ENCODE measurements at regions not wholly inside any gene's neighbourhood (a gene's known extent, or its start where the extent isn't known, plus 50 kb on each side); places are given as distances from the start of the nearest gene placed in this dataset.

- no peak overlapping the region for H3K4me3 ChIP-seq (ENCODE audit: low read length)
- TF ChIP-seq CTCF (conservative IDR thresholded peaks at IDR 0.05; ENCODE audit: low read length), result no peak
- DNase-seq (ENCODE audit: low read depth), result no peak
These were observed 103.3 kb upstream of the SERTM1 start for GRCh38 chr13:36570489-36570888.

- DNase-seq (ENCODE audit: low read depth), result no peak
- H3K4me3 ChIP-seq (ENCODE audit: low read length), result no peak overlapping the region
- TF ChIP-seq CTCF (conservative IDR thresholded peaks at IDR 0.05; ENCODE audit: low read length), result no peak
These were observed 102.4 kb upstream of the SERTM1 start for GRCh38 chr13:36571444-36571843.

- DNase-seq (ENCODE audit: low read depth), result no peak
- no peak overlapping the region for H3K4me3 ChIP-seq (ENCODE audit: low read length)
These were observed 90.8 kb upstream of the SERTM1 start for GRCh38 chr13:36582977-36583376.

GRCh38 chr13:36599641-36600040 is 74.2 kb upstream of the SERTM1 start:
- DNase-seq (ENCODE audit: low read depth), result no peak
- no peak for TF ChIP-seq CTCF (conservative IDR thresholded peaks at IDR 0.05; ENCODE audit: low read length)
- H3K4me3 ChIP-seq (ENCODE audit: low read length), result no peak overlapping the region

More at GRCh38 chr13:36582977-36583376, 90.8 kb upstream of the SERTM1 start:
- TF ChIP-seq CTCF (conservative IDR thresholded peaks at IDR 0.05; ENCODE audit: low read length), result no peak

GRCh38 chr13:36601186-36601585 is 72.6 kb upstream of the SERTM1 start:
- no peak for TF ChIP-seq CTCF (conservative IDR thresholded peaks at IDR 0.05; ENCODE audit: low read length)
- DNase-seq (ENCODE audit: low read depth), result peak; percentile 2
- H3K4me3 ChIP-seq (ENCODE audit: low read length), result no peak overlapping the region

GRCh38 chr13:36606060-36606459 is 67.8 kb upstream of the SERTM1 start:
- no peak for DNase-seq (ENCODE audit: low read depth)
- no peak overlapping the region for H3K4me3 ChIP-seq (ENCODE audit: low read length)
- TF ChIP-seq CTCF (conservative IDR thresholded peaks at IDR 0.05; ENCODE audit: low read length), result no peak

GRCh38 chr13:36608474-36608873 is 65.3 kb upstream of the SERTM1 start:
- no peak for TF ChIP-seq CTCF (conservative IDR thresholded peaks at IDR 0.05; ENCODE audit: low read length)
- DNase-seq (ENCODE audit: low read depth), result no peak
- no peak overlapping the region for H3K4me3 ChIP-seq (ENCODE audit: low read length)
